GM12873 (cell line): ENCODE measurements at regions not wholly inside any gene's neighbourhood (a gene's known extent, or its start where the extent isn't known, plus 50 kb on each side); places are given as distances from the start of the nearest gene placed in this dataset.

ENCODE experiments used
- TF ChIP-seq, protein P1 (sequence below): IDR thresholded peaks from 2 replicates; pipeline ENCODE4 v1.5.1; 2012; ENCODE audit warnings: low read depth, mild to moderate bottlenecking, moderate library complexity, low read length, control low read depth; ENCODE audit not compliant: insufficient read depth; ENCODE audit errors: missing control alignments

DNA sequence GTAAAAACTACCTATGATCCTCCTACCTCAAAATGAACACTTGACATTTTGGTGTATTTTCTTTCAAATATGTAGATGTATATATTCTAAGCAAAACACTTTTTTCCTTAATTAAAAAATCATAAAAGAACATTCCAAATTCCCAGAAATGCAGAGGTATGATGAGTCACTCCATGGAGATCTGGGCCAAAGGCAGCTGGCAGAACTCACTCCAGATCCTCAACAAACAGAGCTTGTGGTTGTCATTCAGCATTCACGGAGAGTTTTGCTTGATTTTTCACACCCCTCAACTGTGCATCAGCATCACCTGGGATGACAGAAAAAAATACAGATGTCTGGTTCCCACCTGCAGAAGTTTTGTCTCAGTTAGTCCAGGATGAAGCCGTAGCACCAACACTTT lies 144.6 kb downstream of the KIT start:
- TF ChIP-seq, protein P1, sequence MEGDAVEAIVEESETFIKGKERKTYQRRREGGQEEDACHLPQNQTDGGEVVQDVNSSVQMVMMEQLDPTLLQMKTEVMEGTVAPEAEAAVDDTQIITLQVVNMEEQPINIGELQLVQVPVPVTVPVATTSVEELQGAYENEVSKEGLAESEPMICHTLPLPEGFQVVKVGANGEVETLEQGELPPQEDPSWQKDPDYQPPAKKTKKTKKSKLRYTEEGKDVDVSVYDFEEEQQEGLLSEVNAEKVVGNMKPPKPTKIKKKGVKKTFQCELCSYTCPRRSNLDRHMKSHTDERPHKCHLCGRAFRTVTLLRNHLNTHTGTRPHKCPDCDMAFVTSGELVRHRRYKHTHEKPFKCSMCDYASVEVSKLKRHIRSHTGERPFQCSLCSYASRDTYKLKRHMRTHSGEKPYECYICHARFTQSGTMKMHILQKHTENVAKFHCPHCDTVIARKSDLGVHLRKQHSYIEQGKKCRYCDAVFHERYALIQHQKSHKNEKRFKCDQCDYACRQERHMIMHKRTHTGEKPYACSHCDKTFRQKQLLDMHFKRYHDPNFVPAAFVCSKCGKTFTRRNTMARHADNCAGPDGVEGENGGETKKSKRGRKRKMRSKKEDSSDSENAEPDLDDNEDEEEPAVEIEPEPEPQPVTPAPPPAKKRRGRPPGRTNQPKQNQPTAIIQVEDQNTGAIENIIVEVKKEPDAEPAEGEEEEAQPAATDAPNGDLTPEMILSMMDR: no peak

DNA sequence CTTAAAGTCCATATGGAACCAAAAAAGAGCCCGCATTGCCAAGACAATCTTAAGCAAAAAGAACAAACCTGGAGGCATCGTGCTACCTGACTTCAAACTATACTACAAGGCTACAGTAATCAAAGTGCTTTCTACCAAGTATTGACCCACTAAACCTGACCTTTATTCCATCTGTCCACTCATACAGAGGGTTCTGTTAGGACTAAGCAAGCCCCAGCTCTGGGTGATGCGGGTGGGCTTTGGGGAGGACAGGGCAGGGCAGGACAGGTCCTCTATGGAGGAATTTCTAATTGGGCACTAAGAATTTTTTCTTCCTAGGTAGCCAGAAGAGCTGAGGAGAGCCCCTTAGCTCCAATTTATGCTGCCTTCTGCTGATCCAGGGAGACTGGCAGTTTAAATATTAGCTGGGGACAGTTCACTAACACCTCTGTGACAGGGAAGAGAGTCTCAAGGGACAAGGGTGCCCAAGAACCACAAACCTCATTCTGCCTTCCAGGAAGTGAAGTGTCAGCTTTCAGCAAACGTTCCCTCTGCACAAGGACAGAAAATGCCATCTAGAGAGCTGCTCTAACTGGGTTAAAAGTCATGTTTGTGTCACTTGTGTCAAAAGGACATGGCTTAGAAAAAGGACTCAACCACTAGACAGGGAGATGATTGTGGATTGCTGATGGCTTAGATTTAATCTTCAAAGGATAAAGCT lies 143.2 kb downstream of the KIT start:
- TF ChIP-seq, protein P1: no peak

DNA sequence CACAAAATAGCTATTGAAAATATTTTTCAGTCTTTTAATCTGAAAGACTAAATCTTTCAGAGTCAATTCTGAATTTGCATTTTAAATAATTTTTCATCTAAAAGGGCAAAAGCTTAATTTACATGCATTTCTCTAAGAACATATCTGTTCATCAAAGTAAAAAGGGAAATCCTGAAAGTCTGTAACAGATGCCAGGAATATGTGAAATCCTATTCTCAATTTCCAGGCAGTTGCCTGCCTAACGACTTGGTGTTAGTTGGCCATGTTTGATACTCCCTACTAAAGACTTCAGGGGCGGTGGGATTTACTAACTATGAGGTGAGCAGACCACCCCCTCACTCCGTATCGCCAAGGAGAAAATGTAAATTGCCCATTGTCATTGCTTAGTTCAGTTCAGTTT lies 136.8 kb downstream of the KIT start:
- TF ChIP-seq, protein P1: no peak

DNA sequence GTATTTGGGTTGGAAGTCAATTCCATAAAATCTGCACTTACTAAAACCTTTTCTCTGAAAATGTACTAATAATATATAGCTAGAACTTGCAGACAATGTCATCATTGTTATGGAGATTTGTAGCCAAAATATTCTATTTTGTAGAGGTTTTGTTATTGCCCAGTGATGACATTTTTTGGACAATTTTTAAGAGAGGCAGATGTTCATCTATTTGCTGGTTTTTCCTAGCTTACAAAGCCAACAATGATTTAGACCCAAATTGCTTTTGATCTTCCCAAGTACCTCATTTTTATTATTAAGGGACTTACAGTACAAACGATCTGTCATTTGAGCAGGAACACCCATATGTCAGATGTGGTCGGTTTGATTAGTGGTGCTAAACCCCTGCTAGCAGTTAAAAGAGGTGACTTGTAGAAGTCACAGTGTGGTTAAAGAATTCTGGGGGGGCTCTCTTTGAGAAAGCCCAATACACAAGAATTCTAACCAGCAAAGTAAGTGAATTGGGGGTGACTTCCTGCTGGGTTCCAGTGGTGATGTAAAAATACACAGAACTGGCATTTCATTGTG lies 136.2 kb downstream of the KIT start:
- TF ChIP-seq, protein P1: no peak
